HG03025 (cell line): ENCODE measurements at regions not wholly inside any gene's neighbourhood (a gene's known extent, or its start where the extent isn't known, plus 50 kb on each side); places are given as distances from the start of the nearest gene placed in this dataset.

ENCODE experiments used
- ATAC-seq: cut with Tn5 transposase; IDR thresholded peaks from one replicate; pipeline ENCODE4 v1.9.1; 2021; ENCODE audit warnings: mild to moderate bottlenecking, moderate library complexity; ENCODE audit not compliant: unreplicated experiment, low FRiP score

DNA sequence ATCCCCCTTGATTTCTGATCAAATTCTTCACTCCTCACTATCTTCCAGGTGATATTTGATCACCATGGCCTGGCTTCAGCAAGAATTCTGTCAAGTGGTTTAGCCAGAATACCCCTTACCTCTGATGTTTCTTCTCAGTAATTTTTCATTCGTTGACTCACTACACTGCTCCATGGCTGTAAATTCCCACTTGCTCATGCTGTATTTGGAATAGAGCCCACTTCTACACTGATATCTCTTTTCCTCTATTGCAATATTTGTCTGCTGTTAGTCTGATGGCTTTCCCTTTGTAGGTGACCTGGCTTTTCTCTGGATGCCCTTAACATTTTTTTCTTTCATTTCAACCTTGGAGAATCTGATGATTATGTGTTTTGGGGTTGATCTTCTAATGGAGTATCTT lies 73.9 kb upstream of the DIPK2B start:
- no peak for ATAC-seq

DNA sequence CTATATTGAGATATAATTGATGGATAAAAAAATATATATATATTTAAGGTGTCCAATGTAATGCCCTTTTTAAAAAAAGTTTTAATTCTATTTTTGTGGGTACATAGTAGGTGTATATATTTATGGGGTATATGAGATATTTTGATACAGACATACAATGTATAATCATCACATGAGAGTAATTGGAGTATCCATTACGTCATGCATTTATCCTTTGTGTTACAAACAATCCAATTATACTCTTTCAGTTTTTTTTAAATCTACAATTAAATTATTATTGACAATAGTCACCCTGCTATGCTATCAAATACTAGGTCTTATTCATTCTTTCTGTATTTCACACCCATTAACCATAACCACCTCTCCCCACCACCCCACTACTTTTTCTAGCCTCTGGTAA lies 66.3 kb upstream of the DIPK2B start:
- no peak for ATAC-seq

GRCh38 chrX:45266456-45266855 lies 65.8 kb upstream of the DIPK2B start:
- no peak for ATAC-seq

GRCh38 chrX:45264865-45265264 lies 64.2 kb upstream of the DIPK2B start:
- no peak for ATAC-seq

DNA sequence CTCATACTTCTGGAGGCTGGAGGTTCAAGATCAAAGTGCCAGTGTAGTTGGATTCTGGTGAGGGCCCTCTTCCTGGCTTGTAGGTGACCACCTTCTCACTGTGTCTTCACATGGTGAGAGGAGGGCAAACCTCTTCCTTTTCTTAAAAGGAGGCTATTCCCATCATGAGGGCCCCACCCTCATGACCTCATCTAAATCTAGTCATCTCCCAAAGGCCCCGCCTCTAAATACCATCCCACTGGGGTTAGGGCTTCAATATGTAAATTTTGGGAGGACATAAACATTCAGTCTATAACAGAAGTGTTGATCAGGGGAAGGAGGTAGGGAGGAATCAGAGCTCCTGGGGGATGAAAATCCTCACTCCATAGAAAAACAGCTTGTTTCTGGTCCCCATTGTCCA lies 60.8 kb upstream of the DIPK2B start:
- no peak for ATAC-seq

DNA sequence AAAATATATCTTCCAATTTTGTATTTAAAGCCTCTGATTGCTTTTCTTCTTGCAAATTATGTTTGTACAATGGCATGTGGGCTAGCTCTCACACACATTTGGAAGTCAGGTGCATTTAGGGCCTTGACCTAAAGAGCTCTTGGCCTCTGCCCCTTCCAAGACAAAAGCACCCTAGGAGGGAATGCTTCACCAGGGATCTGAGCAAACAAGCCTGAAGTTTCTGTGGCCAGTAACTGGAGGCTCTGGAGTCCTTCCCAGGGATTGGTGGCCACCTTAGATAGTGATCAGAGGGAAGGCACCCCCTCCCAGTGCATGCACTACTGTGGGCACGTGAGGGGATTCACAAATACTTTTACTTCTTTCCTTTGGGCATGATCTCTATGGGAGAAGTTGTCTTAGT lies 60.3 kb upstream of the DIPK2B start:
- ATAC-seq: no peak

- ATAC-seq: no peak
Measured at GRCh38 chrX:45258731-45259402, 58.2 kb upstream of the DIPK2B start.
